Panc1 (cell line): ENCODE measurements at regions not wholly inside any gene's neighbourhood (a gene's known extent, or its start where the extent isn't known, plus 50 kb on each side); places are given as distances from the start of the nearest gene placed in this dataset.

Source experiments
- ATAC-seq: fragments of 200-7000 bp; cut with Tn5 transposase; 2 replicates; pipeline ENCODE4 v1.9.1; 2020; ENCODE audit warnings: mild to moderate bottlenecking, moderate library complexity
- BruUV-seq: library from RNA; stranded (reverse); fragments of 400-500 nt; replicated peaks from 2 replicates; lab custom pipeline; 2021; lab: Mats Ljungman, UMichigan
- CTCF ChIA-PET: fragments of 300-600 bp; sonication (Branson Sonifier 250); formaldehyde crosslinking; loops from one replicate; lab custom pipeline; 2022; ENCODE audit warnings: antibody characterized with exemption; lab: Charles Lee
- POLR2A ChIA-PET: fragments of 300-600 bp; sonication (Branson Sonifier 250); formaldehyde crosslinking; loops from one replicate; lab custom pipeline; 2022; ENCODE audit warnings: antibody characterized with exemption; lab: Charles Lee
- DNase-seq: peaks from one replicate; pipeline ENCODE4 v3.0.0-alpha.2; 2010; ENCODE audit warnings: low read depth, low spot score
- H3K27ac ChIP-seq: 2 replicates; pipeline ENCODE4 v1.5.1; 2011; ENCODE audit warnings: mild to moderate bottlenecking, low read length, inconsistent platforms
- H3K27me3 ChIP-seq: fragments of 200-500 bp; sonication (Bioruptor generic); 2 replicates; pipeline ENCODE4 v1.6.0; 2014; ENCODE audit warnings: low read length, inconsistent platforms; ENCODE audit not compliant: control insufficient read depth, insufficient read depth
- H3K36me3 ChIP-seq: fragments of 200-500 bp; sonication (Bioruptor generic); 2 replicates; pipeline ENCODE4 v1.5.1; 2014; ENCODE audit warnings: inconsistent platforms, mild to moderate bottlenecking, low read length, moderate library complexity; ENCODE audit not compliant: control insufficient read depth, insufficient read depth
- H3K4me1 ChIP-seq: 2 replicates; pipeline ENCODE4 v1.5.1; 2011; ENCODE audit warnings: inconsistent platforms, mild to moderate bottlenecking, low read length, moderate library complexity; ENCODE audit not compliant: control insufficient read depth, insufficient read depth
- H3K4me3 ChIP-seq, 2 experiments: 2 replicates each; pipeline ENCODE4 v1.5.1; 2011 to 2012; ENCODE audit warnings: low read depth in 2 of 2, low read length in 2 of 2, mild to moderate bottlenecking in 2 of 2, inconsistent platforms in 1 of 2, moderate library complexity in 1 of 2
- H3K9me3 ChIP-seq: fragments of 200-500 bp; sonication (Bioruptor generic); 2 replicates; pipeline ENCODE4 v1.5.1; 2014; ENCODE audit warnings: low read depth, mild to moderate bottlenecking, inconsistent platforms, low read length, moderate library complexity; ENCODE audit not compliant: control insufficient read depth, insufficient read depth
- CTCF ChIP-seq: fragments of 450-650 bp; IDR thresholded peaks from 2 replicates; pipeline ENCODE4 v1.5.1; 2017; ENCODE audit warnings: mild to moderate bottlenecking
- POLR2AphosphoS5 ChIP-seq: IDR thresholded peaks from 2 replicates; pipeline ENCODE4 v1.6.1; 2012; ENCODE audit warnings: mild to moderate bottlenecking, low read depth, low read length, moderate library complexity
- REST ChIP-seq, 2 experiments: IDR thresholded peaks; 2 replicates each; pipeline ENCODE4 v1.6.1; 2011 to 2012; ENCODE audit warnings: low read depth in 2 of 2, control low read depth in 1 of 2, low read length in 1 of 2, mild to moderate bottlenecking in 1 of 2, moderate library complexity in 1 of 2; ENCODE audit not compliant: insufficient read depth in 1 of 2
- SIN3A ChIP-seq: IDR thresholded peaks from 2 replicates; pipeline ENCODE4 v1.6.1; 2012; ENCODE audit warnings: low read depth, mild to moderate bottlenecking, low read length, moderate library complexity, borderline replicate concordance; ENCODE audit not compliant: insufficient read depth
- TCF7L2 ChIP-seq: IDR thresholded peaks from 2 replicates; pipeline ENCODE4 v1.6.1; 2011; ENCODE audit warnings: mild to moderate bottlenecking, low read depth, low read length, inconsistent platforms
- in situ Hi-C: cut with HindIII; loops from 2 replicates; pipeline ENCODE4 v1.10.0; 2016; ENCODE audit warnings: low sequenced_read_pairs, low pct_unique_long_range_greater_than_20kb
- intact Hi-C: fragments of 100-400 bp; cut with micrococcal nuclease; formaldehyde crosslinking; loops from one replicate; pipeline ENCODE4 v1.10.0; 2022; ENCODE audit not compliant: unreplicated experiment

GRCh38 chr1:90358448-90358847, 358.7 kb downstream of the BARHL2 start:
- Histone ChIP-seq H3K36me3 (no peaks in the 10 kb centered on the region), H3K4me3 (no peak overlapping the region), H3K27ac (no peak overlapping the region), H3K4me1 (no peaks in the 10 kb centered on the region), H3K27me3 (no peaks in the 10 kb centered on the region), H3K9me3 (no peaks in the 10 kb centered on the region)
- no peak for DNase-seq
- CTCF ChIA-PET = no interaction called here
- POLR2A ChIA-PET = no interaction called here
- no peak for ATAC-seq
- in situ Hi-C loops = no loop called here
- no TSS peak for BruUV-seq
- TF ChIP-seq SIN3A = no peak
- intact Hi-C loops = no loop called here

- no peaks in the 10 kb centered on the region for H3K9me3 ChIP-seq
- no peak overlapping the region for H3K4me3 ChIP-seq
- TF ChIP-seq TCF7L2 (no peak), CTCF (no peak), REST (IDR thresholded peaks at IDR 0.05; ENCODE audit: insufficient read depth in 1 of 2, low read depth in 2 of 2, low read length in 1 of 2) (no peak), SIN3A (no peak), POLR2AphosphoS5 (no peak)
- in situ Hi-C loops = no loop called here
- POLR2A ChIA-PET = no interaction called here
- ATAC-seq (no peak), DNase-seq (no peak)
- no peaks in the 10 kb centered on the region for H3K36me3 ChIP-seq
- BruUV-seq = no TSS peak
- CTCF ChIA-PET = no interaction called here
- no peak overlapping the region for H3K27ac ChIP-seq
- H3K27me3 ChIP-seq = no peaks in the 10 kb centered on the region
- H3K4me1 ChIP-seq = no peaks in the 10 kb centered on the region
- intact Hi-C loops = no loop called here
Observed at GRCh38 chr1:90357995-90358394, 359.1 kb downstream of the BARHL2 start.

- no peak for DNase-seq
- no peaks in the 10 kb centered on the region for H3K4me1 ChIP-seq
- no peak for TF ChIP-seq REST (IDR thresholded peaks at IDR 0.05; ENCODE audit: insufficient read depth in 1 of 2, low read depth in 2 of 2, low read length in 1 of 2)
- no peak for TF ChIP-seq CTCF
- no peak for TF ChIP-seq POLR2AphosphoS5
- no peak for TF ChIP-seq TCF7L2
- TF ChIP-seq SIN3A = no peak
- in situ Hi-C loops = no loop called here
- no TSS peak for BruUV-seq
- H3K4me3 ChIP-seq = no peak overlapping the region
- H3K36me3 ChIP-seq = no peaks in the 10 kb centered on the region
- CTCF ChIA-PET = no interaction called here
- H3K9me3 ChIP-seq = no peaks in the 10 kb centered on the region
- intact Hi-C loops = no loop called here
- H3K27ac ChIP-seq = no peak overlapping the region
- POLR2A ChIA-PET = no interaction called here
- no peaks in the 10 kb centered on the region for H3K27me3 ChIP-seq
- no peak for ATAC-seq
Observed at GRCh38 chr1:90356991-90357390, 360.1 kb downstream of the BARHL2 start.
